GM21360 (cell line): ENCODE measurements at regions not wholly inside any gene's neighbourhood (a gene's known extent, or its start where the extent isn't known, plus 50 kb on each side); places are given as distances from the start of the nearest gene placed in this dataset.
A peak's percentile ranks its signal among the peaks of the same experiment; 100 is the strongest.

Experiments
- ATAC-seq: cut with Tn5 transposase; IDR thresholded peaks from one replicate; pipeline ENCODE4 v1.9.1; 2021; ENCODE audit warnings: mild to moderate bottlenecking, moderate library complexity; ENCODE audit not compliant: unreplicated experiment

DNA sequence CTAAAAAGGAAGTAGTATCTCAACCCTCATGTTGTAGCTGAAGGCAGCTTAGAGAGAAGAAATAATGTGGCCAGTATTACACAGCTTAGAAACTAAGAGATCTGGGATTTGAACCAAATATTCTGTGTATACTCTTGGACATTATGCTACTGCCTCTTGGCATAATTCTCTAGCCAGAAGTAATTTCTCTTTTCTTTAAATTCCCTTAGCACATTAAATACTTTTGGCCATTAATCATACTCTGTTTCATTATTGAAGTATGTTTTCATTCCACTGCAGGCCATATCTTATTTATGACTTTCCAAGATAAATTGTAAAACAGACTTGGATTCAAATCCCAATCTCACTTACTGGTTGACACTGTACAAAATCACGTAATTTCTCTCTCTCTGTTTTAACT lies 181.3 kb upstream of the SPAG17 start:
- no peak for ATAC-seq

DNA sequence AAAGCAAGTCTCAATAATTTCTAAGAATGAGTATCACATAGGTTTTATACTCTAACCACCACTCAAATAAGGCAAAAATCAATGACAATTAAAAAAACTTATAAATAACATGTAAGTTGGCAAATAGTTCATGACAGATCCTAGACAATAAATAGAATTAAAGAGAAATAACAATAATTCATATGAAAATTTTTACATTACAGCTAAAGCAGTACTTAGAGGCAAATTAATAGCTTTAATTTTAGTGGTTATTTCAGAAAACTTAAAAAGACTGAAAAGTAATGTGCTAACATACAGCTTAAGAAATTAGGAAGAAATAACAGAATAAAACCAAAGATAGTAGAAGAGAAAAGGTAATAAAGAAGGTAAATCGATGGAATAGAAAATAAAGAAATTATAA lies 179.9 kb upstream of the SPAG17 start:
- ATAC-seq, result no peak

DNA sequence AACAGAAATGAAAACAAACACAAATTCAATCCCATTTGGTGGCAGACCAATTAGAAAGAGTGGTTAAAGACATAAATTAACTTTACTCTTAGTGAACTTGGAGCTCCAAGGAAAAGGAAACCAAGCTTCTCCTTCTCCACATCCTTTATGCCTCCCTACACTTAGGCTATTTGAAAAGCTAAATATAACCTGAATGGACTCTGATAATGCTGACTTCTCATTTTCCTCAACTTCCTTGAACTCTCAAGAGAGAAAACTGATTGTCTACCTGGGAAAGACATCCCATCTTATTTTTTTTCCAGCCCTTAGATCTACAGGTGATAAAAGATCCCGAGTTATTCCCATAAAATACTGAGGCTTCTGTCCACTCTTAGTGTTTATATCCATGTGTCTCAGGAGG lies 178.4 kb upstream of the SPAG17 start:
- no peak for ATAC-seq

DNA sequence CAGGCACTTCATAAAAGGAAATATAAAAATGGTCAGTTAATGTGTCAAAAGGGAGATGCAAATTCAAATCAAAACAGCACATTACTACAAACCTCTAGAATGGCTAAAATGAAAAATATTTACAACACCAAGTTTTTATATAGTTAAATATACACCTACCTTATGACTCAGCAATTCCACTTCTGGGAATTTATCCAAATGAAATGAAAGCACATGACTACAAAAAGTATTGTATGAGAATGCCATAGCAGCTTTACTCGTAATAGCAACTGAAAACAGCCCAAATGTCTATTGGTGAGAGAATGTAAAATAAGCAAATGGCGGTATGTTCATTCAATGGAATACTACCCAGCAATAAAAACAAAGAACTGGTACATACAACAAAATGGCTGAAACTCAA lies 175.8 kb upstream of the SPAG17 start:
- no peak for ATAC-seq

DNA sequence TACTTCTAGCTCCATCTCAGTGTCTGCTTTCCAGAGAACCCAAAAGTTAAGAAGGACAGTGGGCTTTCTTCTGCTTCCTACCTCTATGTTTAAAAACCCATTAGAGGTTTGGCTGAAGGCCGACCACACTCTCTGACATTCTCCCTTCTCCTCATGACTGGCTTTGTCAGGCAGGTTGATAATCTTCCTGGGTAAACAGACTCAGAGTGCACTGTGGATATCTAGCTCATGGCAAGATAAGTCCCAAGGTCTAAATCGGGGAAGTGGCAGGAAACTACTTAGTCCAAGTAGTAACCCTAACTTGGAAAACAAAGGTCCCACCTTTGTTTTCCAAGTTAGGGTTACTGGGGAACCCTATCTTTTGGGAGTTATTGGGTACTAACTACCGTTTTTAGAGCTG lies 161.9 kb upstream of the SPAG17 start:
- ATAC-seq, result no peak

DNA sequence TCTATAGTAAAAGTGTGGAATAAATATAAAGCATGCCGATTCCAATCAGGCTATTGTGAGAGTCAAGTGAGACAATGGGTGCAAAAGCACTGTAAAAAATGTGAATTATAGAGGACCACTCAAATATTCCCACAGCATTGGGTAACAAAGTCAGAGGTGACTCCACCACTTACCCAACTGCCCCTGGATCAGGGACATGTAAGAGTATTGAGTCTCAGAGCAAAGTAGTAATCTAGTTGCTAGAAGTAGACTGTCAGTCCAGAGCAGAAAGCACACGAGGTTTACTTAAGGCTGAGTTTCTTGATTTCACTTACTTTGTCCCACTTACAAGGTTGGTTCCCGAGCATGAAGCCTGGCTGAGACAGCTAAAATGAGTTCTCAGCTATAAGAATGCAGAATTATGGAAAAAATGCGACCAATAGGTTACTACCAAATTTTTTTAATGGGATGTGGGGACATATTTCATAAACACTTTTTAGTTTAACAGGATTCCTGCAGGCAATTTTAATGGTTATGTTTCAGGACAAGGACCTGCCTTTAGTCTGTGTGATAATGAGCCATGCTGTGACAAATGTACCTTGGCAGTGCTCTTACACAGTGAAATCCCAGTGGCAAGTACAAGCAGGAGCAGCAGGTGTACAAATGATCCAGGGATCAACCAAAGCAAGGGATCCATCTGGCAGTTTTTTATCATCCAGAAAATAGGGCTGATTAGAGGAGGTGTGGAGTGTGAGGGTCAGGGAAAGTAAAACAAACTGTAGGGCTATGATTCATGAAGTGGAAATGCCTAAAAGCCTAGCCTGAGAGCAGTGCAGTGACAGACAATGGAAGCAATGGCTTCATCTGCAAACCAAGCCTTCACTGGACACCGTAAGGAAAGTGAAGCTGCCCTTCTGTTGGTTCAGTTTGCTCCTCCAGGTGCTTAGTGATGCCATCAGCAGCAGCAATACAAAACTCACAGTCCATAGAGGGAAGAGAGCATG lies 156.2 kb upstream of the SPAG17 start:
- ATAC-seq, result no peak

DNA sequence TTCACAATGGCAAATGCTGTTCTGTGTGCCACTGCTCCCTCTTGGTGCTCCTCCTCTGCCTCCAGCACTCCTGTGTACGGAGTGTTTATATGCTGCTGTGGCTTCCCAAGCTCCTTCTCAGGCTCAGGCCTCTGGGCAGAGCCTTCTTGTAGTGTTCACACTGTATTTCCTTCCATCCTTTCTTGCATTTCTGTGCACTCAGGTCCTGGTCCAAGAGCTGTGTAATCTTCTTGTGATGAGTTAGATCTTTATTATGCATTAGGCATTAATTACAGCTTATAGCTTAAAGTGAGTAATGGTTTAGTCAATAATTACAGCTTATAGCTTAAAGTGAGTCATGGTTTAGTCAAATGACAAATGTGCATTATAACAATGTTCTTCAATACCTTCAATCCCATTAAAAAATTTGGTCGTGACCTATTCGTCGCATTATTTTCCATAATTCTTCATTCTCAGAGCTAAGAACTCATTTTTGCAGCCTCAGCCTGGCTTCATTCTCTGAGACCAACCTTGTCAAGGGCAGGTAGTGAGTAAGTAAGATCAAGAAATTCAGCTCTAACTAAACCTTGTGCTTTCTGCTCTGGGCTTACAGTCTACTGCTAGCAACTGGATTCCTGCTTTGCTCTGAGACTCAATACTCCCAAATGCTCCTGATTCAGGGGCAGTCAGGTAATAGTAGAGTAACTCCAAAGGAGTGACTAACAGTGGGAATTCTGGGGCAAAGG lies 154.5 kb upstream of the SPAG17 start:
- ATAC-seq, result no peak

DNA sequence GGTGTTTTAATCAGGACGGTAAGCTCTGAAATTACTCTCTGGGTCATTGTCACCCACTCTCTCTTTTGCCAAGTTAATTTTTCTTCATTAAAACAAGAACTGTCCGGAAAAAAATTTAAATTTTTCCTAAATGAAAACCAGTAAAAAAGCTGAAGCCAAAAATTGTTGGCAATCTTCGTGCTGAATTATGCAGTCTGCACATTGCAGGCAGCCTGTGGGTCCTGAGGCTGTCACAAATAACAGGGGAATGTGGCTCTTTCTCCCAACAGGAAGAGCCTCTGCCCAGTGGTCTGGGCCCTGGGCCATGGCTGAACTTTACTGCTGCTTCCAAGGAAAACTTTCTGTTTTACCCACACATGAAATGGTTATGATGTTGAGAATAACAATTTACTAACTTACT lies 153.9 kb upstream of the SPAG17 start:
- no peak for ATAC-seq

DNA sequence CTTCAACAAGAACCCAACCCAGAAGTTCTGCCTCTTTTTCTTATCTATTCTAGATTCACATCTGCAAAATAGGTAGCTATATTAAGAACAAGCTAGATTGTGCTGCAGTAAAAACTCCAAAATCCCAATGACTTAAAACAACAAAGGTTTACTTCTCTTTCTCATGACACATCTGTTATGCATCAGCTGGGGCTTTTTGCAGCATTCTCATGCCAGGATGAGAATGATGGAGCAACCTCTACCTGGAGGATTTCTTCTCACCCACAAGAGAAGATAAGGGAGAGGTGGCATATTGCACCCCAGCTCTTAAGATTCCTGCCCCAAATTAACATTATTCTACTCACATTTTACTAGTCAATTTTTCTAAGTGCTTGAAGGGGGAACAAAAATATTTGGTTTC lies 152.3 kb upstream of the SPAG17 start:
- no peak for ATAC-seq

DNA sequence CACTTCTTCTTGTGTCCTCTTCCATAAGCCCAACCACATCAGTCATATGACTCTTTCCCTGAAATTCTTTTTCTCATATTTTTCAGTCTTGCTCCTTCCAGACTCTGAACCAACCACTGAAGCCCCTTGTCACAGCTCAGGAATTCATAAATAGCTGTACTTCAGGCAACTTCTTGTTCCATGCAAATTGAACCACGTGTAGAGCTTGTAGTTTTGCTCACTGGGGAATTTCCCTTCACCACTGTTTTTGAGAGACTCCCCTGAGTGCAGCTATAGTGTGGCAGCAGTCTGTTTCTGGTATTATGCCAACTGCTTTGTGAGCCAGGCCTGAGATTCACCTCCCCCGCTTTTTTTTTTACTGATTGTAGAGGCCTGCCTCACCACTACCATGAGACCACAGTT lies 150.3 kb upstream of the SPAG17 start:
- ATAC-seq, result peak; percentile 97

DNA sequence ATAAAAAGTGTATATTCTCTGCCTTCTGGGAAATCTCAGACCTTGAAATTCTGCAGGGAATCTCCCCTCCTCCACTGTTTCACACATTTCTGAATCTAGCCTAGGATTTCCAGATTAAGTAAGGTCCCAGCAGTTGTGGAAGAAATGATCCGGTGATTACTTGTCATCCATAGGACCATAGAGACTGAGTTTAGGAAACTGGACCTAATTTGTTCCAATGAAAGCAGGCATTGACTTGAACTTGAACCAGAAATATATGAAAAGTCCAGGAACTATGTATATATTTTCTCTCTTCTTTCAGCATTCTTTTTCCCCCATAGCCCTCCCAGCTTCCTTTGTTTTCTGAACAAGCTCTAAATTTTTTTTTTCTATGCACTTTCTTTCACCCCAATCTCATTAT lies 149.5 kb upstream of the SPAG17 start:
- ATAC-seq, result no peak

DNA sequence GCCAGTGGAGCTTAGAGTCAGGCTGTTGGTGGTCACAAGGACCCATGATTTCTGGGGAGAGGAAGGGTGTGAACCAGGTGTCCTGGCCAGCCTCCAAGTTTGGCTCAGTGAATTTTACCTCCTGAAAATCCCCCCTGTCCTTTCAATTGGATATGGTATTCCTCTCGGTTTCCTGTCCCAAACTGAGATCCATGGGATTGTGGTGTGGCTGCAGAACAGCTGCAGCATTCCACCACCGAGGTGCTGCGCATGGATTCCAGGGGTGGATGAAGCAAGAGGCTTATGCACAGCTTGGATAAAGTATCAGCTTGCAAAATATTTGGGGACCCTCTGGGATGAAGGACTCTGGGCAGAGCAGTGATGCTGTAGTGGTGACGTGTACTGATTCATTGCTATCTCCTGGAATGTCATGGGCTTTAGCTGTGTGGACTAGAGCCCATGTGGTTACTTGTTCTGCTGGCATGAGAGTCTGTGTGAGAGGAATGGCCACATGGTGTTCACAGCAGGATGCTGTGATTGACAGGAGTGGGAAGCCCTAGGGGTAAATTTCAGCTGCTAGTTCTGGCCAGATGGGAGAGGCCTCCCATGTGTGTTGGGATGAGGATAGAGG lies 148.7 kb upstream of the SPAG17 start:
- ATAC-seq, result no peak

DNA sequence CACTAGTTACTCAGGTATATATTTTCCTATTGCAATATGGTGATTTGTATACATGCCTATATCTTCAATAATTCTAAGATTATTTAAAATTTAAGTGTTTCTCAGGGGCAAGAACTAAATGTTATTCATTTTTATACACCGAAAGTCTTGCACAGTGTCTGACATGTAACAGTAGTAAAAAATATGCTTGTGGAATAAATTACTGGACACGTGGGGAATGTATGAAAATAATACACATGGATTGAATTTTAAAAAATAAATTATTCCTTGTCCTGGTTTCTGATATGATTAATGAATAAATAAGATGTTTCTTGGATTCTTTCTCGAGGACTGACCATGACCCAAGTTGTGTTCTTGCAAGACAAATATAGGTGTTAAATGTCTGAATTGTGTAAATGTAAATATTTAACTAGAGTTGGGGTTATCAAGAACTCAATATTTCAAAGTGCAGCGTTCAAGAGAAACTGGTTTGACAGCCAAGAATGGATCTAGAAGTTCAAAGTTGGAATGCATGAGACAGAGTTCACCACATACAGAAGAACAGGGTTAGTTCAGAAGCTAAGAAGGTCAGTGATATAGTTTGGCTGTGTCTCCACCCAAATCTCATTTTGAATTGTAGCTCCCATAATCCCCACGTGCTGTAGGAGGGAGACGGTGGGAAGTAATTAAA lies 142.1 kb upstream of the SPAG17 start:
- no peak for ATAC-seq

DNA sequence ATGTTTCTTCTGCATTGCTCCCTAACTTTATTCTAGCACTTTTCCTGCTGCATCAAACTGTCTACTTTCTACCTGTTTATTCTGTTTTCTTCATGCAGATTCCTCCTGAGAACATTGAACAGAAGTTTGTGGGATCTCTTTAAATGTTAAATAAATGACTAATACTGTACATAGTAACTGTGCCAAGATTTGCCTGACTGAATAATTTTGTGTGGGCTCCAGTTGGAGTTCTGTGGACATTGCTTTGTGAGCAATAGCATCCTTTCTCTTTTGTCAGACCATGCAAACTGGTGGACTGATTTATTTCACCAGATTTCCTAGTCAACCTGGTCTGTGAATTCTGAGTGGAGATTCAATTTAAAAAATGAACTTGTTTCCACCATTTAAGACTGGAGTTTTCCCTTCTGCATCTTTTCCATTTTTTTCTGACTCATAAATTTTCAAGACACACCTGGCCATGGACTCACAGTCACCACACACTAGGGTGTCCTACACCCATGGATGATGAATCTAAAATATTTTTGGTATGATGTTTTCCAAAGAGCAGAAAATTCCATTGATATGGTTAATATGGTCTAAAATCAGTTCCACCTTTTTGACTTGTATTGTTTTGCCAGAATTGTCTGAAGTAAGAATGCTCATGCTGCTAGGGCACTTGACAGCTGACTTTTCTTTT lies 140.7 kb upstream of the SPAG17 start:
- ATAC-seq, result no peak

DNA sequence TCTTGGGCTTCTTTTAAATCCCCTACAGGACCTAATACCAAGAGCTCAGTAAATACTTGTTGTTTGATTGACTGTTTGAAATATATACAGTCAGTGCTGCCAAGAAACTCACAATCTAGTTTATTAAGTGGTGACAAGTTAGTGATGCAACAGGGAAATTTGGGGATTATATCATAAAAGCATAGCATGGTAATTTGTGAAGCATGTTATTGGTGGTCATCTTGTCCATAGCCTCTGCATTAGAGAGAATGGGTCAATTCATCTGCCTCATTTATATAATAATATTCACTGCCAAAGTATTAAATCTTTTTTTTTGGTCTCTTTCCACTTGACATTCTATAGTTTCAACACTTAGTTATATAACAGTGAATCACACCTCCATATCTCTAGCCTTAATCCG lies 138.2 kb upstream of the SPAG17 start:
- no peak for ATAC-seq

DNA sequence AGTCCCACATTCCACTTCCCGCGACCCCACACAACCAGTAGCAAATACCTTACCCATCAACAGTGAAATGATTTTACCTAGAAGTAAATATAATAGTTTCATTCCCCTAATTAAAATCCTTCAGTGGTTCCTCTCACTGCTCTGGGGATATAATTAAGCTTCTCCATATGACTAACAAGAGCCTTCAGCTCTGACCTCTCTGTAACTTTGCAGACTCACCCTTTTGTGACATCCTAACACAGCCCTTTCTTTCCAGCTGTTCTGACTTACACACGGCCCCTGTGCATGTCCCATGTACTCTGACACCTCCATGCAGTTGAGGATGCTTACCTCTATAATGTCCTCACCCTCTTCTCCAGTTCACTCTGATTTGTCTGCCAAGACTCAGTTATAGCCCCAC lies 137.3 kb upstream of the SPAG17 start:
- ATAC-seq, result no peak

DNA sequence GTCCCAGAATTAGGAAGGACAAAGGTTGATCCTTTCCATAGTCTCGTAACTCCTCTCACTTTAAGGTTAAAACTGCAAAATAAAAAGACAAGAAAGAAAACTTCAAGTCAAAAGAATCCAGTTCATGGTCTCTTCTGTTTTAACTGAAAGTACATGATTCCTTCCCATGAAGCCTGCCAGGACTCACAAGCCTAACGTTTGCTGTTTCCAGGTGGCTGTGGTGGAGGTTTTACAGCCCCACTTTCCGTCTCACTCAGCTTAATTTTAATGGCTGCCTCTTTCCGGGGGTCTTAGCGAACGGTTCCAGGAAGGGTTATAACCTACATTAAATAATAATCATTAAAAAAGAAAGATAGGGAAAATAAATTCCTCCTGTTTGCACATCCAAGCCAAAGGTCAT lies 136.8 kb upstream of the SPAG17 start:
- no peak for ATAC-seq

DNA sequence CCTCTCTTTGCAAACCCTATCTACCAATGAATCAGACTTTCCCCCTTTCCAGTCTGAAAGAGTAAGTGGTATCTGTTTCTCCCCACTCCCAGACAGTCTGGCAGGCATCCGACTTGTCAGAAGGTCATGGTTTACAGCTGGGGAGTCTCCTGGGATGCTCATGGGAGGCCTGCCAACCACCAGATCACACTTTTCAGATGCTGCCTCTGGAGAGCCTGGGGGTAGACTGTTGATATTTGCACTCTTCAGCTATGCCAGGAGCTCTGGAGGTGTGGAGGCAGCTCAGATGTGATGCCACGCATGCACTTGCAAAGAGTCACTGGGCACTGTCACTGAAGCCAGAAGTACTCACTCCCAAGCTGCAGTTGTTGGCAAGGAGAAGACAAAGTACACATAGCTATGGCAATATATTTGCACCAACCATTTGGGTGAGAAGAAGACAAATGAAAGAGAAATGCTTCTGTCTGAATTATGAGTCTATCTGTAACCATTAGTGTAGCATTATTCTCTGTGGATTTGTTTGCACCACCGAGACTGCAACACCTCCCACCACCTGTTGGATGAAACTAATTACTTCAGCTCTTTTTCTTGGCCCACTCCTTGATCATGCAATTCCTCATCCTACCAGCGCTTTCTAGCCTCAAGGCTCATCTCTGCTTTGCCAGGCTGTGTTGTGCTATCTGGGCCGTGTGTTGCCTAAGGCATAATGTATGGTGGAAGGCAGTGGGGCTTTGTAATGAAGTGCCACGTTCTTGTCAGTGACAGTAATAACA lies 133.0 kb upstream of the SPAG17 start:
- no peak for ATAC-seq

DNA sequence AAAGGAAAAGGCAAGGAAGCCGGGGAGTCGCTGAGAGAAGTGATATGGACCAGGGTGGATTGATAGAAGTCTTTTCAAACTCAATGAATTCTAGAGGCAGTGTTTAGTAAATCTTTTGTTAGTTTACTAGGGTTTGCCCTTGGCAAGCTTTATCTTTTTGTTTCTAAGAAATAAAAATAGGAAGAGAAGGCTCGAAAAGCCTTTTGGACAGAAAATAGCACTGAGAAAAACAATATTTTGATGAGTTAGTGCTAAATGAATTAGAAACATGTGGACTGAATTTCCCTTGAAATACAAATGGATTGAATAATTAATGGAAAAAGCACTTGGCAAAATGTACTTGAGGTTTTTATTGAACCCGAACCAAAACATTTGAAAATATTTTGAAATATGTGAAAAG lies 121.8 kb upstream of the SPAG17 start:
- ATAC-seq, result no peak
